Osteocyte (in vitro differentiated cells): ENCODE measurements at regions not wholly inside any gene's neighbourhood (a gene's known extent, or its start where the extent isn't known, plus 50 kb on each side); places are given as distances from the start of the nearest gene placed in this dataset.
A peak's percentile ranks its signal among the peaks of the same experiment; 100 is the strongest.

Experiments used
- DNase-seq: peaks from one replicate; pipeline ENCODE4 v3.0.0; 2021; ENCODE audit warnings: mixed read lengths; ENCODE audit not compliant: unreplicated experiment; ENCODE audit errors: extremely low spot score
- H3K27ac Mint-ChIP-seq: one replicate; pipeline ENCODE4 v1.8.0; 2021; ENCODE audit warnings: mild to moderate bottlenecking, mixed read lengths; ENCODE audit not compliant: unreplicated experiment
- H3K27me3 Mint-ChIP-seq: one replicate; pipeline ENCODE4 v1.8.0; 2021; ENCODE audit warnings: mixed read lengths; ENCODE audit not compliant: unreplicated experiment
- H3K36me3 Mint-ChIP-seq: one replicate; pipeline ENCODE4 v1.8.0; 2021; ENCODE audit warnings: mixed read lengths; ENCODE audit not compliant: unreplicated experiment
- H3K4me1 Mint-ChIP-seq: one replicate; pipeline ENCODE4 v1.8.0; 2021; ENCODE audit warnings: mixed read lengths; ENCODE audit not compliant: unreplicated experiment
- H3K4me3 Mint-ChIP-seq: one replicate; pipeline ENCODE4 v1.8.0; 2021; ENCODE audit warnings: mild to moderate bottlenecking, moderate library complexity, mixed read lengths; ENCODE audit not compliant: unreplicated experiment
- H3K9me3 Mint-ChIP-seq: one replicate; pipeline ENCODE4 v1.8.0; 2021; ENCODE audit warnings: mixed read lengths; ENCODE audit not compliant: unreplicated experiment
- CTCF ChIP-seq: fragments of 200-600 bp; sonication (generic); IDR thresholded peaks from 2 replicates; pipeline ENCODE4 v1.5.0; 2021; ENCODE audit warnings: antibody characterized with exemption, mild to moderate bottlenecking, moderate library complexity

DNA sequence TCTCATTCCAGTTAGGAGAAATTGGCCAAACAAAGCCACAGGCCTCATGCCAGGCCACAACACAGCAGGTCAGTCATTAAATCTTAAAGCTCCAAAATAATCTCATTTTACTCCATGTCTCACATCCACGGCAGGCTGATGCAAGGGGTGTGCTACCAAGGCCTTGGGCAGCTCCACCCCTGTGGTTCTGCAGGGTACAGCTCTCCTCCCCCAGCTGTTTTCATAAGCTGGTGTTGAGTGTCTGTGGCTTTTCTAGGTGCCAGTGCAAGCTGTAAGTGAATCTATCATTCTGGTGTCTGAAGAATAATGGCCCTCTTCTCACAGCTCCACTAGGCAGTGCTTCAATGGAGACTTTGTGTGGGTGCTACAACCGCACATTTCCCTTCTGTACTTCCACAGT lies 949.2 kb downstream of the TECRL start:
- Mint-ChIP-seq H3K4me3 (no peak overlapping the region), H3K27ac (peak overlapping the region; percentile 15), H3K4me1 (peaks cover 4% of the 10 kb centered on the region), H3K9me3 (no peaks in the 10 kb centered on the region), H3K27me3 (no peaks in the 10 kb centered on the region), H3K36me3 (no peaks in the 10 kb centered on the region)
- DNase-seq = no peak
- no peak for TF ChIP-seq CTCF

DNA sequence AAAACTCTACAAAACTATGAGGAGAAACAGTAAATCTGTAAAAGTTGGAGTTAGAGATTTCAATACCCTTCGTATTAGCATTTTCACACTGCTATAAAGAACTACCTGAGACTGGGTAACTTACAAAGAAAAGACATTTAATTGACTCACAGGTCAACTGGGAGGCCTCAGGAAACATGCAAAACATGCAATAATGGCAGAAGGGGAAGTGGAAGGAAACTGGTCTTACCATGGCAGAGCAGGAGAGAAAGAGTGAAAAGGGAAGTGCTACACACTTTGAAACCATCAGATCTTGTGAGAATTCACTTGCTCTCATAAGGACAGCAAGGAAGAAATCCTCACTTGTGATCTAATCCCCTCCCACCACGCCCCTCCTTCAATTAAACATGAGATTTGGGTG lies 949.9 kb downstream of the TECRL start:
- no peak for DNase-seq
- H3K27ac Mint-ChIP-seq = no peak overlapping the region
- no peaks in the 10 kb centered on the region for H3K9me3 Mint-ChIP-seq
- H3K27me3 Mint-ChIP-seq = no peaks in the 10 kb centered on the region
- H3K4me3 Mint-ChIP-seq = no peak overlapping the region
- no peaks in the 10 kb centered on the region for H3K36me3 Mint-ChIP-seq
- TF ChIP-seq CTCF = no peak
- peaks cover 4% of the 10 kb centered on the region for H3K4me1 Mint-ChIP-seq

DNA sequence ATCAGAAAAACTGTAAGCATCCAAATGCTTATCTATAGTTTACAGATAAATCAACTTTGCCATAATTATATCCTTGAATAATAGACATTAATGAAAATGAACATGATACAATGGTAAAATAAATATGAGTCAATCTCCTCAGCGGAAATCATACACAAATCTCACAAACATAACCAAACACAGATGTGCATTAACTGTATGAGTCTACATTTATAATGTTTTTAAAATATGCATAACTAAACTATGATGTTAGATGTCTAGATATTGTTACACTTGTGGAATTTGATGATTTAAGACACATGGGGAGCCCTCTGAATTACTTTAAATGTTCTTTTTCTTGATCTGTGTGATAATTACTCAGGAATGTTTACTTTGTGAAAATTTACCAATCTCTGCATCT lies 951.2 kb downstream of the TECRL start:
- H3K36me3 Mint-ChIP-seq = no peaks in the 10 kb centered on the region
- TF ChIP-seq CTCF = no peak

GRCh38 chr4:63440236-63440635 lies 969.0 kb downstream of the TECRL start:
- H3K27me3 Mint-ChIP-seq = peaks cover 16% of the 10 kb centered on the region
- no peak for TF ChIP-seq CTCF

More for the DNA sequence above, 951.2 kb downstream of the TECRL start:
- Mint-ChIP-seq H3K9me3 (no peaks in the 10 kb centered on the region), H3K4me3 (no peak overlapping the region), H3K27me3 (no peaks in the 10 kb centered on the region), H3K4me1 (peaks cover 4% of the 10 kb centered on the region), H3K27ac (no peak overlapping the region)
- no peak for DNase-seq

DNA sequence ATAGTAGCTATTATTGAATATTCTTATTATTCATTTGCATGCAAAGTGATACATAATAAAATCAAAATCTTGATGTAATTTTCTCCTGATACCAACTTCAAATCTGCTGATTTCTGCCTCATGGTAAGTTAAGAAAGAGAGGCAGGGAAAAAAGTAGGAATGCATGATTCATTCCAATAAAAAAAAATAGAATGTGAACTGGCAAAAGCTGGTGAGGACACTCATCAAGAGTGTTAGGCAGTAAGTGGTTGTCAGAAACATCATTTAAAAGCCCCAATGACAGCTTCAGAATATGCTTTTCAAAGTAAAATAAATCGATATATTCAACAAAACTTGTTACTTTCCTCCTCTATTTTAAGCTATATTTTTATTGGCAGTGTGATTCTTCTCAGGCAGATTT lies 979.1 kb downstream of the TECRL start:
- H3K4me3 Mint-ChIP-seq = no peak overlapping the region
- no peak overlapping the region for H3K27ac Mint-ChIP-seq
- peaks cover 9% of the 10 kb centered on the region for H3K27me3 Mint-ChIP-seq
- no peak for DNase-seq
- no peak for TF ChIP-seq CTCF
- no peaks in the 10 kb centered on the region for H3K4me1 Mint-ChIP-seq
- H3K36me3 Mint-ChIP-seq = no peaks in the 10 kb centered on the region
- H3K9me3 Mint-ChIP-seq = no peaks in the 10 kb centered on the region

More at GRCh38 chr4:63440236-63440635, 969.0 kb downstream of the TECRL start:
- Mint-ChIP-seq H3K9me3 (no peaks in the 10 kb centered on the region), H3K36me3 (no peaks in the 10 kb centered on the region), H3K4me3 (no peak overlapping the region), H3K27ac (no peak overlapping the region), H3K4me1 (no peaks in the 10 kb centered on the region)
- DNase-seq = no peak
